ENCODE measurements at regions not wholly inside any gene's neighbourhood (a gene's known extent, or its start where the extent isn't known, plus 50 kb on each side); places are given as distances from the start of the nearest gene placed in this dataset.

- H4K20me1 ChIP-seq (replicated peaks; ENCODE audit: control insufficient read depth, insufficient read depth, low read length) = no peaks in the 10 kb centered on the region
- DNase-seq (ENCODE audit: extremely low read depth in 1 of 4, low spot score in 3 of 4) (no peak), FAIRE-seq (no peak), ATAC-seq (no peak)
- no peak overlapping the region for H2AFZ ChIP-seq (ENCODE audit: low read depth, low read length)
- no peaks in the 10 kb centered on the region for H3K27me3 ChIP-seq (ENCODE audit: control insufficient read depth in 2 of 2, insufficient read depth in 2 of 2, low read length in 2 of 2)
- BruUV-seq (replicated peaks) = no TSS peak
- no peaks in the 10 kb centered on the region for H3K79me2 ChIP-seq (ENCODE audit: control insufficient read depth, insufficient read depth, low read length)
- CTCF ChIA-PET (ENCODE audit: low intra/inter-chr PET ratio) = no interaction called here
- intact Hi-C loops (cut with micrococcal nuclease) = no loop called here
- H3K9me1 ChIP-seq (ENCODE audit: control insufficient read depth, insufficient read depth, low read length) = no peaks in the 10 kb centered on the region
- H3K4me1 ChIP-seq (replicated peaks in 1 of 2; ENCODE audit: control insufficient read depth in 2 of 2, insufficient read depth in 2 of 2, low read length in 2 of 2) = no peaks in the 10 kb centered on the region
- H3K27ac ChIP-seq (ENCODE audit: extremely low read depth, low read depth, low read length) = no peak overlapping the region
- no peaks in the 10 kb centered on the region for H3K36me3 ChIP-seq (ENCODE audit: control insufficient read depth, insufficient read depth, low read length)
- H3K4me2 ChIP-seq (ENCODE audit: insufficient read depth, low read length) = no peak overlapping the region
- TF ChIP-seq CLOCK (CRISPR knock-in tag; IDR thresholded peaks at IDR 0.05; ENCODE audit: borderline replicate concordance) (no peak), GTF2F1 (IDR thresholded peaks at IDR 0.05; ENCODE audit: low read depth, low read length) (no peak), ZNF184 (CRISPR knock-in tag; IDR thresholded peaks at IDR 0.05) (no peak), CBFA2T3 (IDR thresholded peaks at IDR 0.05) (peak; percentile 9; the same call in 1 of the 2 replicates)
- in situ Hi-C loops (cut with MboI) = no loop called here
- H3K9ac ChIP-seq (ENCODE audit: insufficient read depth in 1 of 2, low read depth in 2 of 2, low read length in 2 of 2) = no peak overlapping the region
- H3K4me3 ChIP-seq = no peak overlapping the region
- no peaks in the 10 kb centered on the region for H3K9me3 ChIP-seq (replicated peaks; ENCODE audit: control insufficient read depth, insufficient read depth, low read depth, low read length)
- WGBS (ENCODE audit: insufficient coverage, low coverage, missing lambda C conversion rate) = 57% methylated on average over 6 of the region's 6 CpGs
- POLR2A ChIA-PET = no interaction called here
Observed at GRCh38 chr20:3352202-3352601, 55.3 kb downstream of the DNAAF9 start.

GRCh38 chr20:3350422-3350821, 57.0 kb downstream of the DNAAF9 start:
- H3K9ac ChIP-seq (ENCODE audit: insufficient read depth in 1 of 2, low read depth in 2 of 2, low read length in 2 of 2) = no peak overlapping the region
- ChIA-PET CTCF (ENCODE audit: low intra/inter-chr PET ratio) (no interaction called here), POLR2A (no interaction called here)
- in situ Hi-C loops (cut with MboI) (no loop called here), intact Hi-C loops (cut with micrococcal nuclease) (no loop called here)
- no peaks in the 10 kb centered on the region for H3K9me1 ChIP-seq (ENCODE audit: control insufficient read depth, insufficient read depth, low read length)
- H3K4me3 ChIP-seq = no peak overlapping the region
- no peaks in the 10 kb centered on the region for H3K79me2 ChIP-seq (ENCODE audit: control insufficient read depth, insufficient read depth, low read length)
- H3K4me2 ChIP-seq (ENCODE audit: insufficient read depth, low read length) = no peak overlapping the region
- no peaks in the 10 kb centered on the region for H4K20me1 ChIP-seq (replicated peaks; ENCODE audit: control insufficient read depth, insufficient read depth, low read length)
- H3K27ac ChIP-seq (ENCODE audit: extremely low read depth, low read depth, low read length) = no peak overlapping the region
- H3K9me3 ChIP-seq (replicated peaks; ENCODE audit: control insufficient read depth, insufficient read depth, low read depth, low read length) = no peaks in the 10 kb centered on the region
- no peak for DNase-seq (ENCODE audit: extremely low read depth in 1 of 4, low spot score in 3 of 4)
- no peaks in the 10 kb centered on the region for H3K36me3 ChIP-seq (ENCODE audit: control insufficient read depth, insufficient read depth, low read length)
- H3K4me1 ChIP-seq (replicated peaks in 1 of 2; ENCODE audit: control insufficient read depth in 2 of 2, insufficient read depth in 2 of 2, low read length in 2 of 2) = no peaks in the 10 kb centered on the region
- 18% methylated on average over 1 of the region's 1 CpG for whole genome bisulfite sequencing (ENCODE audit: insufficient coverage, low coverage, missing lambda C conversion rate)
- ATAC-seq = no peak
- no peaks in the 10 kb centered on the region for H3K27me3 ChIP-seq (ENCODE audit: control insufficient read depth in 2 of 2, insufficient read depth in 2 of 2, low read length in 2 of 2)
- FAIRE-seq = no peak
- no peak overlapping the region for H2AFZ ChIP-seq (ENCODE audit: low read depth, low read length)
- BruUV-seq (replicated peaks) = no TSS peak
- TF ChIP-seq ADNP (tag; IDR thresholded peaks at IDR 0.05) = no peak
- no peak for TF ChIP-seq RFX1 (IDR thresholded peaks at IDR 0.05)
- TF ChIP-seq, protein P1, sequence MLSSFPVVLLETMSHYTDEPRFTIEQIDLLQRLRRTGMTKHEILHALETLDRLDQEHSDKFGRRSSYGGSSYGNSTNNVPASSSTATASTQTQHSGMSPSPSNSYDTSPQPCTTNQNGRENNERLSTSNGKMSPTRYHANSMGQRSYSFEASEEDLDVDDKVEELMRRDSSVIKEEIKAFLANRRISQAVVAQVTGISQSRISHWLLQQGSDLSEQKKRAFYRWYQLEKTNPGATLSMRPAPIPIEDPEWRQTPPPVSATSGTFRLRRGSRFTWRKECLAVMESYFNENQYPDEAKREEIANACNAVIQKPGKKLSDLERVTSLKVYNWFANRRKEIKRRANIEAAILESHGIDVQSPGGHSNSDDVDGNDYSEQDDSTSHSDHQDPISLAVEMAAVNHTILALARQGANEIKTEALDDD (IDR thresholded peaks at IDR 0.05) = no peak
- TF ChIP-seq ARHGAP35 (IDR thresholded peaks at IDR 0.05; ENCODE audit: partially characterized antibody) = no peak
- TF ChIP-seq ARNT (IDR thresholded peaks at IDR 0.05) = no peak
- no peak for TF ChIP-seq ZNF584 (CRISPR knock-in tag; IDR thresholded peaks at IDR 0.05; ENCODE audit: low read depth)
- no peak for TF ChIP-seq KLF1 (tag; IDR thresholded peaks at IDR 0.05)
- no peak for TF ChIP-seq STAT5B (CRISPR knock-in tag; IDR thresholded peaks at IDR 0.05)
- TF ChIP-seq KAT2B (IDR thresholded peaks at IDR 0.05; ENCODE audit: low read depth, low read length) = no peak
- TF ChIP-seq MIER1 (IDR thresholded peaks at IDR 0.05; ENCODE audit: low read depth) = no peak
- no peak for TF ChIP-seq CSDE1 (IDR thresholded peaks at IDR 0.05)
- no peak for TF ChIP-seq EWSR1 (IDR thresholded peaks at IDR 0.05; ENCODE audit: borderline replicate concordance, low read depth, partially characterized antibody)
